Myocyte (in vitro differentiated cells): ENCODE measurements at regions not wholly inside any gene's neighbourhood (a gene's known extent, or its start where the extent isn't known, plus 50 kb on each side); places are given as distances from the start of the nearest gene placed in this dataset.

Source experiments
- DNase-seq: peaks from one replicate; pipeline ENCODE4 v3.0.0-alpha.2; 2012; ENCODE audit warnings: low read depth

DNA sequence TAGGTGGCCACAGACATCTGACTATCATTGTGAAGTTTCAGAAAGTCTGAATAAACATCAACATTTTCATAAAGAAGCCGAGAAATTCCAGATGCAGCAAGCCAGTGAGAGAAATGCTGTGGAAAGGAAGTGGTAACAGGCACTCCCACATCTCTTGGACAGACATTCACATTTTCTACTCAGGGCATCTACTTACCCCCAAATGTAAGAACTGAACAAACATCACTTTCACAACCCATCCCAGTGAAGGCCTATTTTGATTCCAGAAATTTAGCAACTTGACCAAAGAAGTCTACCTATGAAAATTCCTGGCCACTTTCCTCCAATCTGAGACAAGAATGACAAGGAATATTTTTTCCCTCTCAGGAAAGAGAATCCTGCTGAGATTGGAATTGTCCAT, 224.8 kb upstream of the DCBLD2 start:
- DNase-seq = peak; percentile 26

DNA sequence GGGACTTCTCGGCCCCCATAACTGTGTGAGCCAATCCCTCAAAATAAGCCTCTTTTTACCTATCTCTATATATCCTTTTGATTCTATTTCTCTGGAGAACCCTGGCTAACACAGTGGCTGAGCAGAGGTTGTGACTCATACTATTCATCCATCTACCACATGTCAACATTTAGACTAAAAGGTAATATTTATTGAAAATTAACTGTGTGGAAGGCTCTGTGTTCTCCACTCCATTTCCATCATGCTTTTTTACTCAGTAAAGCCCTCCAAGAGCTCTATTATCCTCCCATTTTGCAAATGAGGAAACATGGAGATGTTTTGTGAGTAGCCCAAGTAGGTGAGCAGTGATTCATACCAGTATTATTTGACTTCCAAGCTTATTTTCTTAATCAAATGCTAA, 217.9 kb upstream of the DCBLD2 start:
- no peak for DNase-seq

DNA sequence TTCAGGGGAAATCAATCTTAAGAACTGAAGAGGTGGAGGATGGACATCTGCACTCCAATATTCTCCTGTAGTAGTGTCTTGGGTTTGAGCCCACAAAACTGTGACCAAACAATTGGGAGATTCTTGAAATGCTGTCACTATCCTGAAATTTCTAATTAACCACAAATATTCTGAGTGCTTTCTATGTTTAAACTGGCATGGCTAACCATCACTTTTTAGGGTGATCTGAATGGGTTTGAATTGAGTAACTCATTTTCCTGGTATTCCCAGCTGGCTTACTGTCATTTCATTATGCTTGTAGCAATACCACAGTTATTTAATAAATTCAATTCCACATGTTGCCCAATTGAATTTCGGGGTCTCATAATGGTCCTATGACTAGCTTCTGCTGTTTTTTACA, 216.9 kb upstream of the DCBLD2 start:
- peak; percentile 85 for DNase-seq

DNA sequence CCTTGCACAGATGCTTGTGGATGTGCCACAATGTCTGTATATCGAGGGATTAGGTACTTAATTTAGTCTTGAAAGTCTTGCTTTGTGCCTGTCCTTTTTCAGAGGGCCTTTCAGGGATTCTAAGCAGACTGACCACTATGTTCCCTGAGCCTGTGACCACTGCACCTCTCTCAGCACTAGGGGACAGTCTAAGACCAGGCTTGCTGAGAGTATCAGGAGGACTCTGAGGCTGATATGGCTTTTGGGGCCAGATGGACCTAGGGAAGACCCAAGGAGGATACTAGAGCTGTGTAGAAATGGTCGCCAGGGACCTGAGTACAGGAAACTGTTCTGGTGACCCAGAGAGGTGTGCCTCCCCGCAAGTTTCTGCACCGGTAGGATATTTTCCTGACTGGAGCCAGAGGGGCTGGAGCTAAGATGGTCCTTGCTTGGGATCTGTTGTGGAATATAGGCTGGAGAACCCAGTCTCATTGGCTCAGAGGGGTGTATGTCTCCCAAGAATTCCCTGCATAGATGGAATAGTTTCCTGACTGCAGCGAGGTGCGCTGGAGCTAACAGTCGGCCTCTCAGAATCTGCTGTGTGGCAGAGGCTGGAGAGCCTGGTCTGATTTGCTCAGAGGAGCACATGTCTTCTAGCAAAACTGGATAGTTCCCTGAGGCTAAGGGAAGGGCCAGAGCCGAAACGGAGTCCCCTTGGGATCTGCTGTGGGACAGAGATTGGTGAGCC, 213.2 kb upstream of the DCBLD2 start:
- DNase-seq = peak; percentile 63

DNA sequence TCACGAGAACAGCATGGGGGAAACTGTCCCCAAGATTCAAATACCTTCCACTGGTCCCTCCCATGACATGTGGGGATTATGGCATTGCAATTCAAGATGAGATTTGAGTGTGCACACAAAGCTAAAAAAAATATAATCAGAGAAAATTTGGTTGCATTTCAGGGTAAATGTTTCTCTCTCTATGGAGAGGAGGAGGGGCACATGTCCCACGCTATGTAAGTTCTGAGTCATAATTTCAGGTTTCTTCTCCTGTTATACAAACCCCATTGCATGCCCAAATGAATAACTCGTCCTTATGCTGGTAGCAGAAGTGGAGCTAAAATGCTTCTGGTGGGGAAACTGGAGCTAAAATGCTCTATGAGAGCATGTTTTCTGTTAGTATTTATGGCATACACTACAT, 209.7 kb upstream of the DCBLD2 start:
- no peak for DNase-seq

DNA sequence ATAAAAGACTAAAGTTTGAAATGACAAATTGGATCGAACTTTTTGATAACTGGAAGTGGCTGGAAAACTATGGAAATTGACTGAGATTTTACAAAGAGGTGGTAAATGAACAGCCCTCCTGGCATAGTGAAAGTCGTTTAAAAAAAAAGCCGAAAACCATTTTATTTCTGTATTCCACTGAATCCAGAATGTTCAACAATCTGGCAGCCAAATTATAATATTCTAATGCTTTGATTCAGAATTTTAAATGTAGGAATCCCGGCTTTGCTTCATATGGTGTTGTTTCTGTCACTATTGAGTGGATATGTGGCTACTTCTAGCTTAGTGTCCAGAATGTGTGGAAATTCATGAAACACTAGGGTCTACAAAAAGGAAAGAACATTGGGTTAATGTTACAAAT, 208.9 kb upstream of the DCBLD2 start:
- no peak for DNase-seq

DNA sequence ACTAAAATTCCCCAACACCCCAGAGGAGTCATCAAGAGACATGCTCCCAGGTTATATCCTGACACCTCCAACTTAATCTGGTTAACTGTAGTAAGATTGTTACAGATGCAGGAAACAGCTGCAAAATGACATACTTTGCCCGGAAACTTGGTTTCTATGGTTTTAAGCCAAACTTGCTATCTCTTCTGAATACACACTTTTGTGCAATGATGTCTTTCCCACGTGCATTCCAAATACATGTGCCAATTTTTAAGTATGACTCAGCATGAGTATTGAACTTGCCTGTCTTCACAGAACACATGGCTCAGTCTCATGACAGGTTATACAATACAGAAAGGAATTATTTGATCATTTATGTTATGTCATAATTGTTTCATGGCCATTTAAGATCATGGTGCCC, 207.0 kb upstream of the DCBLD2 start:
- DNase-seq = peak; percentile 82

DNA sequence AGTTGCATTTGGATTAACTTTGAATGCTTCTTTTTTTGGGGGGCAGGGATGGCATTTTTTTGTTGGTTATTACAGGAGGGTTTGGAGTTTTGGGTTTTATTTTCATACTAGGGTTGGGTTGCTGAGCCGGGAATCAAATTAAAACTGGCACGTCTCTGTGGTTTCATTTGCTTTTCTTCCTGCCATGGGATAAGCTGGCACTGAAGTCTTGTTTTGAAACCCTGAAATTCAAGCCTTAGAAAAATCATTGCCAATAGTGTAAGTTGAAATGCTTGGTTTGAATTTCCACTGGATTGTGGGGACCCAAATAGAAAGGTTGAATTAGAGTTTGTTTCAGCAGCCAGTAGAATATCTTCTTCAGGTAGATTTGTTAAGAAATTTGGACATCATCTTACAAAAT, 193.1 kb upstream of the DCBLD2 start:
- peak; percentile 22 for DNase-seq

DNA sequence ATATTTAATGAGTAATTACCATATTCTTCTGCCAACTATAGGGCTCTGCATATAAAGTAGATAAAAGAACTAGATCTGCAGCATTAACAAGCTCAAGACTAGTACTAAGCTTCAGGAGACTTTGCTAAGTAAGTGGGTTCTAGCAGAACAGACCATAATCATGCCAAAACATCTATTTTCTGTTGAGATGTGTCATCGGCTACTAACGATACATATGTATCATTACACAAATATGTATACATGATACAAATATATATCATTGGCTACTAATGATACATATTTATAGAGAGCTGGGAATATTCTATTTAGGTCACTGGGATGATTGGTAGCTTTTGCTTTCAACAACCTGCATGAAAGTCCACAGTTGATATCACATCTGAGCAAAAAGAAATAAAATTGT, 185.8 kb upstream of the DCBLD2 start:
- DNase-seq = no peak

DNA sequence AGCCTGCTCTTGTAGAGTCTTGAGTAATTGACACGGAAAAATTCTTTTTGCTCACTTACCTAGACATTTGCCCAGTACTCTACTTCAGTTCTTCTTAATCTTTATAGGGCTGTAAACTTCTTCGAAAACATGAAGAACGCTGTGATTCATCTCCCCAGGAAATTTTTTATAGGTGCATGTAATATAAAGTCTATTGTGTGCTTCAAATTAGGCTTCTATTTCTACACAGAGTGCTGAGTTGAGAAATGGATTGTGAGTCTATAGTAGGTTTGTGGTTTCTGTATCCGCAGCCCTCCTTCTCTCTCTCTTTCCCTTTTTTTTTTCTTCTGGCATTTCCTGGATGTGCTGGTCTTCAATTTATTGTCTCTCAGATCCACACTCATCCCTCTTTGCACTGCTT, 183.3 kb upstream of the DCBLD2 start:
- no peak for DNase-seq

DNA sequence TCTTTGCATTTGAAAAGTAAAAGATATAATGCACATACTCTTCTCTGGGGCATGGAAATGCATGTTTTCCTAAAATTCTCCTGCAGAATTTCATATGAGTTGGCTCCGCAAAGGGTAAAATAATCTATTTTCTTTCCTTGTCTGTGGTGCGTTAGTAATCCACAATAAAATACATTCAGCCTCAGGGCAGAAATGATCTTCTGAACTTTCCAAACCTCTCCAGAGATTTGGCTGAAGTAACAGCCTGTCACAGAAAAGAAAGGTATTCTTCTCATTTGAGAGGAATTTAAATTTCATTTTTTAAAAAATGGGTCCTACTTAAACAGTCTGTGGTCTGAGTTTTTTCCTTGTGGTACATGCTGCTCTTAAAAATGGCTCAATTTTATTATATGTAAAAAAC, 182.7 kb upstream of the DCBLD2 start:
- no peak for DNase-seq

DNA sequence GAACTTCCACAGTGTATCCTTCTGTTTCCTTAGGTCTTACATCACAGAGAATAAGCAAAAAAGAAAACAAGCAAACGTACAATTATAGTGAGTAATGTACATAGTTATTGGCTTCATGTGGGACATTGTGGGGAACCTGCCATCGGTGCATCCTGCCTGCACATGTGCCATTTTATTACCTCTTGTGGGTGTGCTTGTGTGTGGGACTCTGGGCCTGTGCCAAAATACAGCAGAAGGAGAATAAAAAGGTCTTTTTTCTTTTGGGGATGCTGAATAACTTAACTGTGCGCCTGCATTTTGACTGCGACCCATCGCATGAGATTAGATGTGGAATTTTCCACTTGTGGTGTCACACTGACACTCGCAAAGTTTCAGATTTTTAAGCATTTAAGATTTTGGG, 169.6 kb upstream of the DCBLD2 start:
- no peak for DNase-seq

DNA sequence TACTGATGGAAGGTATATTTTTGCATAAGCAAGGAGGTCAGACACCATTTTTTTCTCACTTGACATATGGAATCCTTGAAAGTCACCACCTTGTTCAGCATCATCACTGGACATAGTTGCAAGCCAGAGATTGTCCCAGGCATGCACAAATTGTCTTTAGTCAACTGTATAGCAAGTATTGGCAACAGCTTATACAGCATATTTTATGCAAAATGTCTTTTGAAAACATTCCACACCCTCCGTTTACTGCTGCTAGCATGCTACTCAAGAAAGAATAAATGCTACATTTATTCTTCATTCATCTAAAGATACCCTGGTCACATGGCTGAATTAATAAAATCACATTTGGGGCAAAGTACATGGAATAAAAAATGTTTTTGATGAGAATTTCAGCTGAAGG, 168.5 kb upstream of the DCBLD2 start:
- DNase-seq = no peak

DNA sequence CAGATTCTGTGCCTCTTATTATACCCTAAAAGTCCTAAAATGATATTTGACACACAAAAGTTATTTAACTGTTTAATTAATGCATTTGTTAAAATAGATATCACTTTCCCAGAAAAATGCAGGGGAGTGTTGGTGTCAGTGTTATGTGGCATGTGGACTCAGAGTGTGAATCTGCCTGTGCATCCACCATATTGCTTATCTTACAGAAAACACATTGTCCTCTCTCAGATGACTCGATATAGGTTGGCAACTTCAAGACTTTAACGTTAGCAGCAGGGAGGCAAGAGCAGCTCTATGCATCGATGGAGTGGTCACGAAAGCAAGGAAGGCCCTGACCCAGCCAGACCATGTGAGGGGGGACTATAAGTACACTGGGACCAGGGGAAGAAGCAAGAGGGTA, 165.4 kb upstream of the DCBLD2 start:
- DNase-seq = no peak

DNA sequence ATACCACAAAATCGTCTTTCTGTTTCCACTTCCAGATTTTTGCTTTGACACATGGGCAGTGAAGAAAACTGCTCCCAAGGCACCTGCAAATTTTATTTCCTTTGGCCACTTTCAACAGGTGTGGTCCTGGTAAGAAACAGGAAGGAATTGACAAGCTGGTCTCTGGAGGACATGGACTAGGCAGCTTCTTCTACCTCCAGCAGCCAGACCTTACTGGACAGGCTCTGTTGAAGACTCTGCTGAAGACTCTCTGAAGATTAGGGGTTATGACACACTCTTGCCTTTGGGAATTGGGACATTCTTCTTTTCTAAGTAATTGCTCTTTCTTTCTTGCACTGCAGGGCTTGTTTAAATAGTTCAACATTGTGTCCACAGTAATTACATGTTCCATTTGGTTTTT, 147.7 kb upstream of the DCBLD2 start:
- no peak for DNase-seq

DNA sequence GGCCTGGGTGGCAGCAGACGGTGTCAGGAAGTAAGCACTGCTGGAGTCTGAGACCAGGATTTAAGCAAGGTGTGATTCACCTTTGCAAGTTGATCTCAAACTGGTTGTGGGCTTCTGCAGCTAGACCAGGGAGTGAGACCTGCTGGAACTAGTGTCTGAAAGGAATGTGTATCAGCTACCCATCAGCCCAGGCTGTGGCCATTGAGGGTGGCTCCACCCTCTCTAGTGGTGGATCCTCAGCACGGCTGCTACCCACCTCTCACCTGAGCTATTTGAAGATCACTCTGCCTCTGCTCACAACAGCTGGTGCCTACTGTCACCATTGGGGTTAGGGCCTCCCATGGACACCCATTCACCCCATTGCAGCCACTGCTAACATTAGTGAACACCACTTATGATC, 140.3 kb upstream of the DCBLD2 start:
- DNase-seq = no peak

DNA sequence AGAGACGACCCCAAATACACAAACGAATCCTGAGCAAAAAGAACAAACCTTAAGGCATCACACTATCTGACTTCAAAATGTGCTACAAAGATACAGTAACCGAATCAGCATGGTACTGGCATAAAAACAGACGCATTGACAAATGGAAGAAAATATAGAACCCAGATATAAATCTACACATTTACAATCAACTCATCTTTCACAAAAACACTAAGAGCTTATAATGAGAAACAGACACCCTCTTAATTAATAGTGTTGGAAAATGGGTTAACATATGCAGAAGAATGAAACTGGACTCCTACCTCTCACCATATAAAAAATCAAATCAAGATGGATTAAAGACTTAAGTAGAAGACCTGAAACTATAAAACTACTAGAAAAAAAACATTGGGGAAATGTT, 130.3 kb upstream of the DCBLD2 start:
- DNase-seq = no peak

DNA sequence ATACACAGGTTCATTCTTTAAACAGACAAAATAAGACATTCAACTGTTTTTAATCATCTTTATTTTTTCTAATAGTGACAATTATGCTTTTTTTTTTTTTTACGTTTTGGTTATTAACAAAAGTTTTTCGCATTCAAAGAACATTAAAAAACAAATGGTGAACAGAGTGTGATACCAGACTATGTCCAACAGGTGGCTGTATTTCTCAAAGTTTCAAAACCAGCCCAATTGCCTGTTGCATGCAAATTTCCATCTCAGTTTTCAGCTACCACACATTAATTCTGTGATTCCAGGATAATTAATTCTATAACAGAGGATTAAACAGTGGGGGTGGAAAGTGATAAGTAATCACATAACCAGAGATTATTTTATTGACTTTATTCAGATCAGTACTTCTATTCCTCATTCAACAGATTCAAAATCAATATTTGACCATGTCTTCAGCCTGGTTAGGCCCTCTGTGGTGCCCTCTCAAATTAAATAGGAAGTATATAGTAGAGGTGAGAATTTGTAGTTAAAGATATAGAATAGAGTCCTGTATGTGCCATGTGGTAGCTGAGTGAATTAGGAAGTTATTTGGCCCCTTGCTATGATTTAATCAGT, 122.2 kb upstream of the DCBLD2 start:
- DNase-seq = peak; percentile 61

DNA sequence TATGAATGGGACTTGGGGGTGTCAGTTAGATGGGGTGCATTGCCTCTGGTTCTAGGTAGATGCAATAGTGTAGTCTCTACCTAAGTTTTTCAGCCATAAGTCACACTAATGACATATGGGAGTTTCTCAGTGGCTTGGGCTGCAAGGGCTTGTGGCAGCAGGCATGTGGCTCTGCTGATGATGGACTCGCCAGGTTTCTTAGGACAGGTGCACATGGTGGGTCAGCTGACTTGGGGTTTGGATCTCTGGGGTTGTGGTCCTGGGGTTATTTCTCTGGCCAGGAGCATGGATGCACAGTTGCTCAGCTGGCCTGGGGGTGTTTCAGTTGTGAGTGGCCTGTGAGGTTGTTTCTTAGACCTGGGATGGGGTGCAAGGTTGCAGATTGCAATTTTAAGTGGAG, 120.0 kb upstream of the DCBLD2 start:
- DNase-seq = peak; percentile 51

DNA sequence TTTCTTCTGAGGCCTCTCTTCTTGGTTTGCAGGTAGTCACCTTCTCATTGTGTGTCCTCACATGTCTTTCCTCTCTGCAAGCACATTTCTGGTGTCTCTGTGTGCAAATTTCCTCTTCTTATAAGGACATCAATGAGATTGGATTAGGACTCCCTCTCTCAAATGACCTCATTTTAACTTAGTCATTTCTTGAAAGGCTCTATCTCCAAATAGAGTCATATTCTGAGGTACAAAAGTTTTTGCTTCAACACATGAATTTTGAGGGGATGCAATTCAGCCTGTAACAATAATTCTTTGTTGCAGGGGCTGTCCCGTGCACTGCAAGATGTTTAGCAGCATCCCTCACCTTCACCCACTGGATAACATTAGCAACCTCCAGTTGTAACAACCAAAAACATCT, 115.0 kb upstream of the DCBLD2 start:
- no peak for DNase-seq

DNA sequence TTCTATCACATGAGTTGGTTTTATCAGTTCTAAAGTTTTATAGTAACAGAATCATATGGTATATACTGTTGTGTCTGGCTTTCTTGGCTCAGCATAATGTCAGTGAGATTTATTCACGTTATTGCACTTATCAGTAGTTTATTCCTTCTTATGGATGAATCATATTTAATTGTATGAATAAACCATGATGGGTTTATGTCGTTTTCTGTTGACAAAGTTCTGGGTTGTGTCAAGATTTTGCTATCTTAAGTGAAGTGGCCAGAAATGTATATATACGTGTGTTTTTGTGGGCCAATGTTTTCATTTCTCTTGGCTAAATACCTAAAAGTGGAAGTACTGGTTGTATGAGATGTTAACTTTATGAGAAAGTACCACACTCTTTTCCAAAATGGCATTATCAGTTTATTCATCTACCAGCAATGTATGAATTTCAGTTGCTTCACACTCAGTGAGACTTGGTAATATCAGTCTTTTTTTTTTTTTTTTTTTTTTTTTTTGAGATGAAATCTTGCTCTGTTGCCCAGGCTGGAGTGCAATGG, 112.4 kb upstream of the DCBLD2 start:
- DNase-seq = no peak

DNA sequence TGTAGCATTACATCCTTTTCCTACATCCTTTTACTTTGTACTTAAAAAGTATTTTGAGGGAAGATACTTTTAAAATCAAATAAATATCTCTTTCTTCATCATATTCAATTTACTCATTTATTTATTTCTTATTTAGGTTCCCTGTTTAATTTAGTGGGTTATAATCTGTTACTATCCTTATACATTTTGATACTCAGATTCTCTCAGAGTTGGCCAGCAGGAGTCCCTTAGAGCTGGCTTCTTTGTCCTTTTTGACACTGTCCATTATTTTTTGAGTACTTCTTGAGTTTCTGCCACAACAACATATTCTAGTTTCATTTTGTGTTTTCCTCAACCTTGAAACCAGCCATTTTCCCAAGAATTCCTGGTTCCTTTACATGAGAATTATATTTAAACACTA, 111.6 kb upstream of the DCBLD2 start:
- DNase-seq = no peak

DNA sequence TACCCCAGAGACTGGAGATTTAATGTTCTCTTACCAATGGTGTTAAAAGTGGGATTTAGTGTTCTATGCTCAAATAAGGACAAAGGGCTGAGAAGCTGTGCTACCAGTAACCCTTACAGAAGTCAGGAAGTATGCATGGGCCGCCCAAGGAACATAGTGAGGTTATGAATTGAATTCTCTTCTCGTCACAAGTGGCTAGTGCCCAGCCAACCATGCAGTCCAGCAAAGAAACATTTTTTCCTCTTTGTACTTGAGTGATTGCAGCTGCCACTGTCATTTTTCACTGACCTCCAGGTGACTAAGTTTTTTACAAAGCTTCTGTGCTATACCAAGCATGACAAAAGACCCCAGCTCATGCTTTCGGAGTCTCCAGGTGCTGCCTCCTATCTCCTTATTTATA, 110.6 kb upstream of the DCBLD2 start:
- DNase-seq = peak; percentile 72
